ENCODE measurements at regions not wholly inside any gene's neighbourhood (a gene's known extent, or its start where the extent isn't known, plus 50 kb on each side); places are given as distances from the start of the nearest gene placed in this dataset.
A peak's percentile ranks its signal among the peaks of the same experiment; 100 is the strongest.

GRCh38 chr12:67496581-67496980 lies 152.0 kb upstream of the DYRK2 start:
- Histone ChIP-seq H3K4me3 (no peak overlapping the region), H3K36me3 (no peaks in the 10 kb centered on the region), H3K4me1 (peaks cover 0 to 4% (median 0%) of the 10 kb centered on the region in 3 donors), H3K9me3 (no peaks in the 10 kb centered on the region), H3K27me3 (no peaks in the 10 kb centered on the region), H3K27ac (no peak overlapping the region)
- TF ChIP-seq CTCF (IDR thresholded peaks at IDR 0.05) = no peak
- WGBS, 2 donors = 69 to 73% methylated on average over 2 of the region's 2 CpGs
- DNase-seq = no peak
- ATAC-seq = no peak
- FAIRE-seq = no peak
- intact Hi-C loops (cut with DNase I) = no loop called here

GRCh38 chr12:67498991-67499390 lies 149.6 kb upstream of the DYRK2 start:
- no peaks in the 10 kb centered on the region for H3K27me3 ChIP-seq
- FAIRE-seq = no peak
- TF ChIP-seq CTCF (IDR thresholded peaks at IDR 0.05) = no peak
- peaks cover 0 to 6% (median 3%) of the 10 kb centered on the region in 3 donors for H3K4me1 ChIP-seq
- no peak for ATAC-seq
- no peaks in the 10 kb centered on the region for H3K36me3 ChIP-seq
- intact Hi-C loops (cut with DNase I) = no loop called here
- DNase-seq = no peak
- WGBS, 2 donors = 73 to 81% methylated on average over 1 of the region's 1 CpG
- no peaks in the 10 kb centered on the region for H3K9me3 ChIP-seq
- H3K27ac ChIP-seq = no peak overlapping the region
- no peak overlapping the region for H3K4me3 ChIP-seq

- ATAC-seq = peak; percentile 31 to 84 (median 74)
- Histone ChIP-seq H3K9me3 (no peaks in the 10 kb centered on the region), H3K27ac (peak overlapping the region in 1 of 4 donors; percentile 29), H3K36me3 (no peaks in the 10 kb centered on the region), H3K27me3 (no peaks in the 10 kb centered on the region), H3K4me1 (peaks cover 0 to 6% (median 3%) of the 10 kb centered on the region in 3 donors), H3K4me3 (no peak overlapping the region)
- no peak for DNase-seq
- 9 to 10% methylated on average over 2 of the region's 2 CpGs for WGBS, 2 donors
- FAIRE-seq = peak; percentile 84
- TF ChIP-seq CTCF (IDR thresholded peaks at IDR 0.05) = no peak
- intact Hi-C loops (cut with DNase I) = no loop called here
Observed at GRCh38 chr12:67501362-67501761, 147.2 kb upstream of the DYRK2 start.

- no peak for TF ChIP-seq CTCF (IDR thresholded peaks at IDR 0.05)
- H3K27me3 ChIP-seq = no peaks in the 10 kb centered on the region
- DNase-seq = no peak
- peaks cover 0 to 6% (median 3%) of the 10 kb centered on the region in 3 donors for H3K4me1 ChIP-seq
- no peak overlapping the region for H3K4me3 ChIP-seq
- 65 to 84% methylated on average over 1 of the region's 1 CpG for WGBS, 2 donors
- H3K9me3 ChIP-seq = no peaks in the 10 kb centered on the region
- FAIRE-seq = no peak
- intact Hi-C loops (cut with DNase I) = no loop called here
- ATAC-seq = no peak
- H3K36me3 ChIP-seq = no peaks in the 10 kb centered on the region
- H3K27ac ChIP-seq = no peak overlapping the region
Observed at GRCh38 chr12:67504026-67504425, 144.5 kb upstream of the DYRK2 start.

- no peak overlapping the region for H3K4me3 ChIP-seq
- H3K4me1 ChIP-seq = peaks cover 0 to 2% (median under 1%) of the 10 kb centered on the region in 3 donors
- ATAC-seq (no peak), FAIRE-seq (no peak), DNase-seq (no peak)
- no peaks in the 10 kb centered on the region for H3K9me3 ChIP-seq
- TF ChIP-seq CTCF (IDR thresholded peaks at IDR 0.05) = no peak
- intact Hi-C loops (cut with DNase I) = no loop called here
- no peaks in the 10 kb centered on the region for H3K27me3 ChIP-seq
- H3K27ac ChIP-seq = no peak overlapping the region
- no peaks in the 10 kb centered on the region for H3K36me3 ChIP-seq
- WGBS, 2 donors = 60 to 69% methylated on average over 3 of the region's 3 CpGs
Observed at GRCh38 chr12:67506739-67507138, 141.8 kb upstream of the DYRK2 start.
